OCI-LY3 (cell line): ENCODE measurements at regions not wholly inside any gene's neighbourhood (a gene's known extent, or its start where the extent isn't known, plus 50 kb on each side); places are given as distances from the start of the nearest gene placed in this dataset.

Experiments
- EZH2phosphoT487 ChIP-seq: fragments of 200-600 bp; shearing (Covaris generic); IDR thresholded peaks from 2 replicates; pipeline ENCODE4 v1.6.1; 2018; ENCODE audit warnings: antibody characterized with exemption, mixed run types, low read depth
- TF ChIP-seq, protein P1 (sequence below): fragments of 200-600, 300-600 bp; sonication (generic); IDR thresholded peaks from 2 replicates; pipeline ENCODE4 v1.5.1; 2014; ENCODE audit warnings: antibody characterized with exemption, low read length, low read depth

- TF ChIP-seq, protein P1, sequence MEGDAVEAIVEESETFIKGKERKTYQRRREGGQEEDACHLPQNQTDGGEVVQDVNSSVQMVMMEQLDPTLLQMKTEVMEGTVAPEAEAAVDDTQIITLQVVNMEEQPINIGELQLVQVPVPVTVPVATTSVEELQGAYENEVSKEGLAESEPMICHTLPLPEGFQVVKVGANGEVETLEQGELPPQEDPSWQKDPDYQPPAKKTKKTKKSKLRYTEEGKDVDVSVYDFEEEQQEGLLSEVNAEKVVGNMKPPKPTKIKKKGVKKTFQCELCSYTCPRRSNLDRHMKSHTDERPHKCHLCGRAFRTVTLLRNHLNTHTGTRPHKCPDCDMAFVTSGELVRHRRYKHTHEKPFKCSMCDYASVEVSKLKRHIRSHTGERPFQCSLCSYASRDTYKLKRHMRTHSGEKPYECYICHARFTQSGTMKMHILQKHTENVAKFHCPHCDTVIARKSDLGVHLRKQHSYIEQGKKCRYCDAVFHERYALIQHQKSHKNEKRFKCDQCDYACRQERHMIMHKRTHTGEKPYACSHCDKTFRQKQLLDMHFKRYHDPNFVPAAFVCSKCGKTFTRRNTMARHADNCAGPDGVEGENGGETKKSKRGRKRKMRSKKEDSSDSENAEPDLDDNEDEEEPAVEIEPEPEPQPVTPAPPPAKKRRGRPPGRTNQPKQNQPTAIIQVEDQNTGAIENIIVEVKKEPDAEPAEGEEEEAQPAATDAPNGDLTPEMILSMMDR, result no peak
- no peak for TF ChIP-seq EZH2phosphoT487
These were observed 217.5 kb upstream of the ROPN1 start for GRCh38 chr3:124209426-124209825.
